K562 (cell line): ENCODE measurements at regions not wholly inside any gene's neighbourhood (a gene's known extent, or its start where the extent isn't known, plus 50 kb on each side); places are given as distances from the start of the nearest gene placed in this dataset.

Source experiments
- ATAC-seq: fragments of 200-7000 bp; cut with Tn5 transposase; 3 replicates; pipeline ENCODE4 v1.9.1; 2020; ENCODE audit warnings: moderate library complexity
- BruUV-seq: library from RNA; stranded (reverse); fragments of 400-500 nt; replicated peaks from 2 replicates; lab custom pipeline; 2021; lab: Mats Ljungman, UMichigan
- CTCF ChIA-PET: fragments of 300-600 bp; formaldehyde crosslinking; extraction: SDS; loops from one replicate; lab custom pipeline; 2021; ENCODE audit warnings: low intra/inter-chr PET ratio; lab: Yijun Ruan, JAX
- POLR2A ChIA-PET: fragments of 300-600, 350-650 bp; sonication (Branson Sonifier 250); formaldehyde crosslinking; extraction: SDS; loops from one replicate; lab custom pipeline; 2021; ENCODE audit warnings: antibody characterized with exemption, inconsistent platforms; lab: Yijun Ruan, JAX
- DNase-seq, 4 experiments: peaks; one replicate each; pipeline versions ENCODE4 v3.0.0 to v3.0.0-alpha.2; 2011 to 2018; ENCODE audit warnings: low spot score in 3 of 4, mixed read lengths in 3 of 4; ENCODE audit errors: extremely low read depth in 1 of 4
- FAIRE-seq: peaks from 2 replicates; lab custom pipeline; 2011; peaks lifted over from hg19 to GRCh38; lab: Jason Lieb, UNC
- H2AFZ ChIP-seq: 2 replicates; pipeline ENCODE4 v1.6.0; 2011; ENCODE audit warnings: low read depth, low read length, control low read depth, inconsistent platforms
- H3K27ac ChIP-seq: fragments of 200-600 bp; 3 replicates; pipeline ENCODE4 v1.8.0; 2011; ENCODE audit warnings: low read depth, mild to moderate bottlenecking, control low read depth, inconsistent platforms, low read length, moderate library complexity, mixed read lengths; ENCODE audit errors: extremely low read depth
- H3K27me3 ChIP-seq, 2 experiments: fragments of 300-600 bp in 1 of 2; 2 replicates in 1 of 2; 3 replicates in 1 of 2; pipeline versions ENCODE4 v1.6.0 to v1.8.0; 2011; ENCODE audit warnings: inconsistent platforms in 2 of 2, low read length in 2 of 2, mild to moderate bottlenecking in 1 of 2, mixed read lengths in 1 of 2, moderate library complexity in 1 of 2; ENCODE audit not compliant: control insufficient read depth in 2 of 2, insufficient read depth in 2 of 2
- H3K36me3 ChIP-seq: fragments of 300-600 bp; 3 replicates; pipeline ENCODE4 v1.8.0; 2011; ENCODE audit warnings: mild to moderate bottlenecking, low read length, inconsistent platforms; ENCODE audit not compliant: control insufficient read depth, insufficient read depth
- H3K4me1 ChIP-seq, 2 experiments: fragments of 200-600 bp in 1 of 2; replicated peaks in 1 of 2; 2 replicates in 1 of 2; 3 replicates in 1 of 2; pipeline versions ENCODE4 v1.5.1 to v1.8.0; 2011; ENCODE audit warnings: inconsistent platforms in 2 of 2, low read length in 2 of 2, mild to moderate bottlenecking in 1 of 2, mixed read lengths in 1 of 2, moderate library complexity in 1 of 2; ENCODE audit not compliant: control insufficient read depth in 2 of 2, insufficient read depth in 2 of 2
- H3K4me2 ChIP-seq: 2 replicates; pipeline ENCODE4 v1.6.1; 2011; ENCODE audit warnings: low read length, control low read depth, inconsistent platforms, mixed read lengths; ENCODE audit not compliant: insufficient read depth
- H3K4me3 ChIP-seq: fragments of 200-600 bp; sonication (generic), shearing (Covaris generic); 2 replicates; pipeline ENCODE4 v1.5.1; 2016; ENCODE audit warnings: control low read depth, inconsistent platforms
- H3K79me2 ChIP-seq: fragments of 200-600 bp; 3 replicates; pipeline ENCODE4 v1.8.0; 2011; ENCODE audit warnings: low read length, inconsistent platforms; ENCODE audit not compliant: control insufficient read depth, insufficient read depth
- H3K9ac ChIP-seq, 2 experiments: 2 replicates each; pipeline versions ENCODE4 v1.6.0 to v1.6.1; 2011; ENCODE audit warnings: low read depth in 2 of 2, low read length in 2 of 2, control low read depth in 1 of 2, inconsistent platforms in 1 of 2, mild to moderate bottlenecking in 1 of 2, mixed read lengths in 1 of 2; ENCODE audit not compliant: insufficient read depth in 1 of 2
- H3K9me1 ChIP-seq: one replicate; pipeline ENCODE4 v1.6.0; 2011; ENCODE audit warnings: inconsistent platforms, mild to moderate bottlenecking, low read length, moderate library complexity; ENCODE audit not compliant: control insufficient read depth, insufficient read depth
- H3K9me3 ChIP-seq: replicated peaks from 2 replicates; pipeline ENCODE4 v1.5.1; 2011; ENCODE audit warnings: low read depth, low read length, inconsistent platforms; ENCODE audit not compliant: control insufficient read depth, insufficient read depth
- H4K20me1 ChIP-seq: replicated peaks from 2 replicates; pipeline ENCODE4 v1.6.1; 2011; ENCODE audit warnings: low read length, inconsistent platforms, mixed read lengths; ENCODE audit not compliant: control insufficient read depth, insufficient read depth
- EP300 ChIP-seq: IDR thresholded peaks from 2 replicates; pipeline ENCODE4 v1.6.1; 2012; ENCODE audit warnings: low read length, improper control_type of control experiment
- MAZ ChIP-seq, 2 experiments: fragments of 450-650 bp in 1 of 2; sonication (generic) in 1 of 2; formaldehyde crosslinking; IDR thresholded peaks in 1 of 2; conservative IDR thresholded peaks in 1 of 2; 2 replicates each; pipeline versions ENCODE4 v1.4.0 to v1.5.0; 2020; ENCODE audit warnings: mild to moderate bottlenecking in 1 of 2, missing genetic modification reagents in 1 of 2
- ZBTB1 ChIP-seq: sonication (generic); formaldehyde crosslinking; IDR thresholded peaks from 2 replicates; pipeline ENCODE4 v1.8.1; 2023; ENCODE audit warnings: missing genetic modification reagents, low read depth, mild to moderate bottlenecking, borderline replicate concordance
- ZFP91 ChIP-seq: sonication (generic); formaldehyde crosslinking; IDR thresholded peaks from 2 replicates; pipeline ENCODE4 v1.8.0; 2022; ENCODE audit warnings: mild to moderate bottlenecking, missing genetic modification reagents
- ZNF280B ChIP-seq: fragments of 250-450 bp; sonication (Bioruptor Pico); IDR thresholded peaks from 2 replicates; pipeline ENCODE4 v1.5.1; 2021; ENCODE audit warnings: mild to moderate bottlenecking
- ZNF445 ChIP-seq: fragments of 250-450 bp; sonication (Bioruptor Pico); IDR thresholded peaks from 2 replicates; pipeline ENCODE4 v1.4.0; 2020; ENCODE audit warnings: low read depth, mild to moderate bottlenecking, moderate library complexity
- WGBS: fragments of 100-300 bp; shearing (Covaris generic); methylation state at CpG from one replicate; pipeline ENCODE4 v1.1.6; 2016; ENCODE audit warnings: low coverage, mixed read lengths; ENCODE audit not compliant: insufficient coverage; ENCODE audit errors: missing lambda C conversion rate; 5-methylcytosine and 5-hydroxymethylcytosine counted together
- in situ Hi-C: fragments of 300-500 bp; cut with MboI; formaldehyde crosslinking; loops from 4 replicates; pipeline ENCODE4 v1.15.0; 2018; ENCODE audit warnings: inconsistent platforms, mixed read lengths
- intact Hi-C: fragments of 100-400 bp; cut with micrococcal nuclease; formaldehyde crosslinking; loops from 2 replicates; pipeline ENCODE4 v1.14.2; 2022
- TF ChIP-seq, protein P1 (sequence below): fragments of 450-650 bp; IDR thresholded peaks from 2 replicates; pipeline ENCODE4 v1.6.1; 2016; ENCODE audit warnings: mild to moderate bottlenecking, moderate library complexity

GRCh38 chr12:127583041-127583440 is 683.9 kb upstream of the TMEM132C start:
- ChIA-PET POLR2A (no interaction called here), CTCF (no interaction called here)
- no TSS peak for BruUV-seq
- no peaks in the 10 kb centered on the region for H3K36me3 ChIP-seq
- H3K9me3 ChIP-seq: no peaks in the 10 kb centered on the region
- ATAC-seq: no peak
- no peak overlapping the region for H3K4me3 ChIP-seq
- no peak overlapping the region for H3K27ac ChIP-seq
- H2AFZ ChIP-seq: no peak overlapping the region
- H3K9ac ChIP-seq: no peak overlapping the region
- intact Hi-C loops (no loop called here), in situ Hi-C loops (no loop called here)
- DNase-seq: no peak
- H3K4me1 ChIP-seq: no peaks in the 10 kb centered on the region
- 0% methylated on average over 4 of the region's 4 CpGs for WGBS
- H3K27me3 ChIP-seq: no peaks in the 10 kb centered on the region
- FAIRE-seq: no peak
- H3K9me1 ChIP-seq: no peaks in the 10 kb centered on the region
- H3K79me2 ChIP-seq: no peaks in the 10 kb centered on the region
- no peak overlapping the region for H3K4me2 ChIP-seq
- no peaks in the 10 kb centered on the region for H4K20me1 ChIP-seq
- TF ChIP-seq ZBTB1 (no peak), MAZ (CRISPR knock-in tag; conservative IDR thresholded peaks at IDR 0.05 in 1 of 2, IDR thresholded peaks at IDR 0.05 in 1 of 2) (no peak), ZNF280B (CRISPR knock-in tag) (no peak), EP300 (no peak), ZFP91 (CRISPR knock-in tag) (no peak), ZNF445 (no peak)
- TF ChIP-seq, protein P1, sequence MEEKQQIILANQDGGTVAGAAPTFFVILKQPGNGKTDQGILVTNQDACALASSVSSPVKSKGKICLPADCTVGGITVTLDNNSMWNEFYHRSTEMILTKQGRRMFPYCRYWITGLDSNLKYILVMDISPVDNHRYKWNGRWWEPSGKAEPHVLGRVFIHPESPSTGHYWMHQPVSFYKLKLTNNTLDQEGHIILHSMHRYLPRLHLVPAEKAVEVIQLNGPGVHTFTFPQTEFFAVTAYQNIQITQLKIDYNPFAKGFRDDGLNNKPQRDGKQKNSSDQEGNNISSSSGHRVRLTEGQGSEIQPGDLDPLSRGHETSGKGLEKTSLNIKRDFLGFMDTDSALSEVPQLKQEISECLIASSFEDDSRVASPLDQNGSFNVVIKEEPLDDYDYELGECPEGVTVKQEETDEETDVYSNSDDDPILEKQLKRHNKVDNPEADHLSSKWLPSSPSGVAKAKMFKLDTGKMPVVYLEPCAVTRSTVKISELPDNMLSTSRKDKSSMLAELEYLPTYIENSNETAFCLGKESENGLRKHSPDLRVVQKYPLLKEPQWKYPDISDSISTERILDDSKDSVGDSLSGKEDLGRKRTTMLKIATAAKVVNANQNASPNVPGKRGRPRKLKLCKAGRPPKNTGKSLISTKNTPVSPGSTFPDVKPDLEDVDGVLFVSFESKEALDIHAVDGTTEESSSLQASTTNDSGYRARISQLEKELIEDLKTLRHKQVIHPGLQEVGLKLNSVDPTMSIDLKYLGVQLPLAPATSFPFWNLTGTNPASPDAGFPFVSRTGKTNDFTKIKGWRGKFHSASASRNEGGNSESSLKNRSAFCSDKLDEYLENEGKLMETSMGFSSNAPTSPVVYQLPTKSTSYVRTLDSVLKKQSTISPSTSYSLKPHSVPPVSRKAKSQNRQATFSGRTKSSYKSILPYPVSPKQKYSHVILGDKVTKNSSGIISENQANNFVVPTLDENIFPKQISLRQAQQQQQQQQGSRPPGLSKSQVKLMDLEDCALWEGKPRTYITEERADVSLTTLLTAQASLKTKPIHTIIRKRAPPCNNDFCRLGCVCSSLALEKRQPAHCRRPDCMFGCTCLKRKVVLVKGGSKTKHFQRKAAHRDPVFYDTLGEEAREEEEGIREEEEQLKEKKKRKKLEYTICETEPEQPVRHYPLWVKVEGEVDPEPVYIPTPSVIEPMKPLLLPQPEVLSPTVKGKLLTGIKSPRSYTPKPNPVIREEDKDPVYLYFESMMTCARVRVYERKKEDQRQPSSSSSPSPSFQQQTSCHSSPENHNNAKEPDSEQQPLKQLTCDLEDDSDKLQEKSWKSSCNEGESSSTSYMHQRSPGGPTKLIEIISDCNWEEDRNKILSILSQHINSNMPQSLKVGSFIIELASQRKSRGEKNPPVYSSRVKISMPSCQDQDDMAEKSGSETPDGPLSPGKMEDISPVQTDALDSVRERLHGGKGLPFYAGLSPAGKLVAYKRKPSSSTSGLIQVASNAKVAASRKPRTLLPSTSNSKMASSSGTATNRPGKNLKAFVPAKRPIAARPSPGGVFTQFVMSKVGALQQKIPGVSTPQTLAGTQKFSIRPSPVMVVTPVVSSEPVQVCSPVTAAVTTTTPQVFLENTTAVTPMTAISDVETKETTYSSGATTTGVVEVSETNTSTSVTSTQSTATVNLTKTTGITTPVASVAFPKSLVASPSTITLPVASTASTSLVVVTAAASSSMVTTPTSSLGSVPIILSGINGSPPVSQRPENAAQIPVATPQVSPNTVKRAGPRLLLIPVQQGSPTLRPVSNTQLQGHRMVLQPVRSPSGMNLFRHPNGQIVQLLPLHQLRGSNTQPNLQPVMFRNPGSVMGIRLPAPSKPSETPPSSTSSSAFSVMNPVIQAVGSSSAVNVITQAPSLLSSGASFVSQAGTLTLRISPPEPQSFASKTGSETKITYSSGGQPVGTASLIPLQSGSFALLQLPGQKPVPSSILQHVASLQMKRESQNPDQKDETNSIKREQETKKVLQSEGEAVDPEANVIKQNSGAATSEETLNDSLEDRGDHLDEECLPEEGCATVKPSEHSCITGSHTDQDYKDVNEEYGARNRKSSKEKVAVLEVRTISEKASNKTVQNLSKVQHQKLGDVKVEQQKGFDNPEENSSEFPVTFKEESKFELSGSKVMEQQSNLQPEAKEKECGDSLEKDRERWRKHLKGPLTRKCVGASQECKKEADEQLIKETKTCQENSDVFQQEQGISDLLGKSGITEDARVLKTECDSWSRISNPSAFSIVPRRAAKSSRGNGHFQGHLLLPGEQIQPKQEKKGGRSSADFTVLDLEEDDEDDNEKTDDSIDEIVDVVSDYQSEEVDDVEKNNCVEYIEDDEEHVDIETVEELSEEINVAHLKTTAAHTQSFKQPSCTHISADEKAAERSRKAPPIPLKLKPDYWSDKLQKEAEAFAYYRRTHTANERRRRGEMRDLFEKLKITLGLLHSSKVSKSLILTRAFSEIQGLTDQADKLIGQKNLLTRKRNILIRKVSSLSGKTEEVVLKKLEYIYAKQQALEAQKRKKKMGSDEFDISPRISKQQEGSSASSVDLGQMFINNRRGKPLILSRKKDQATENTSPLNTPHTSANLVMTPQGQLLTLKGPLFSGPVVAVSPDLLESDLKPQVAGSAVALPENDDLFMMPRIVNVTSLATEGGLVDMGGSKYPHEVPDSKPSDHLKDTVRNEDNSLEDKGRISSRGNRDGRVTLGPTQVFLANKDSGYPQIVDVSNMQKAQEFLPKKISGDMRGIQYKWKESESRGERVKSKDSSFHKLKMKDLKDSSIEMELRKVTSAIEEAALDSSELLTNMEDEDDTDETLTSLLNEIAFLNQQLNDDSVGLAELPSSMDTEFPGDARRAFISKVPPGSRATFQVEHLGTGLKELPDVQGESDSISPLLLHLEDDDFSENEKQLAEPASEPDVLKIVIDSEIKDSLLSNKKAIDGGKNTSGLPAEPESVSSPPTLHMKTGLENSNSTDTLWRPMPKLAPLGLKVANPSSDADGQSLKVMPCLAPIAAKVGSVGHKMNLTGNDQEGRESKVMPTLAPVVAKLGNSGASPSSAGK: no peak
